Transverse colon (tissue), 4 donors: ENCODE measurements at regions not wholly inside any gene's neighbourhood (a gene's known extent, or its start where the extent isn't known, plus 50 kb on each side); places are given as distances from the start of the nearest gene placed in this dataset.

ENCODE experiments used
- DNase-seq: peaks from one replicate; pipeline ENCODE4 v3.0.0-alpha.2; 2019
- H3K27ac ChIP-seq, 4 donors: fragments of 200-600 bp; sonication (generic); 2 replicates each; pipeline ENCODE4 v1.5.1; 2016 to 2018; ENCODE audit warnings: inconsistent platforms in 4 of 4
- H3K27me3 ChIP-seq: fragments of 200-600 bp; sonication (generic); 2 replicates; pipeline ENCODE4 v1.5.1; 2017; ENCODE audit warnings: inconsistent platforms
- H3K36me3 ChIP-seq, 4 donors: fragments of 200-600 bp; sonication (generic); 2 replicates each; pipeline ENCODE4 v1.5.1; 2017 to 2019; ENCODE audit warnings: inconsistent platforms in 4 of 4
- H3K4me1 ChIP-seq, 4 donors: fragments of 200-600 bp; sonication (generic); 2 replicates each; pipeline ENCODE4 v1.5.1; 2017 to 2020; ENCODE audit warnings: inconsistent platforms in 4 of 4
- H3K4me3 ChIP-seq, 4 donors: fragments of 200-600 bp; sonication (generic); 1 replicate in 1 of 4; 2 replicates in 3 of 4; pipeline versions ENCODE4 v1.5.1 to v1.6.1; 2017 to 2019; ENCODE audit warnings: inconsistent platforms in 4 of 4
- H3K9me3 ChIP-seq, 2 donors: fragments of 200-600 bp; sonication (generic); 2 replicates each; pipeline ENCODE4 v1.5.1; 2017 to 2019; ENCODE audit warnings: inconsistent platforms in 2 of 2
- EP300 ChIP-seq: sonication (generic); formaldehyde crosslinking; IDR thresholded peaks from one replicate; pipeline ENCODE4 v1.6.1; 2017; ENCODE audit warnings: antibody characterized with exemption, low read depth
- POLR2A ChIP-seq: fragments of 450-650 bp; IDR thresholded peaks from one replicate; pipeline ENCODE4 v1.6.1; 2016; ENCODE audit warnings: antibody characterized with exemption, mild to moderate bottlenecking, moderate library complexity
- POLR2AphosphoS5 ChIP-seq, 3 donors: sonication (generic); formaldehyde crosslinking; IDR thresholded peaks; one replicate each; pipeline ENCODE4 v1.6.1; 2016; ENCODE audit warnings: antibody characterized with exemption in 3 of 3
- WGBS, 2 donors: methylation state at CpG; one replicate each; pipeline ENCODE4 v1.1.5; 2018; ENCODE audit warnings: low coverage in 1 of 2; 5-methylcytosine and 5-hydroxymethylcytosine counted together
- in situ Hi-C, 4 donors: fragments of 200-750 bp; cut with MboI; loops; one replicate each; pipeline versions ENCODE4 v1.15.0 to v1.15.1; 2017; ENCODE audit warnings: low sequenced_read_pairs in 3 of 4, low pct_ligation_motif_present in 1 of 4, low pct_unique_long_range_greater_than_20kb in 1 of 4
- intact Hi-C: fragments of 100-400 bp; cut with DNase I; formaldehyde crosslinking; loops from one replicate; pipeline ENCODE4 v1.15.1; 2023; ENCODE audit warnings: low total_unique reads
- TF ChIP-seq, protein P1 (sequence below), 5 experiments: fragments of 200-600 bp in 3 of 5; fragments of 450-650 bp in 2 of 5; sonication (generic) in 3 of 5; IDR thresholded peaks; 1 replicate in 2 of 5; 2 replicates in 3 of 5; pipeline ENCODE4 v1.5.1; 2016 to 2017; ENCODE audit warnings: antibody characterized with exemption in 5 of 5, inconsistent platforms in 3 of 5, mild to moderate bottlenecking in 2 of 5, moderate library complexity in 1 of 5

DNA sequence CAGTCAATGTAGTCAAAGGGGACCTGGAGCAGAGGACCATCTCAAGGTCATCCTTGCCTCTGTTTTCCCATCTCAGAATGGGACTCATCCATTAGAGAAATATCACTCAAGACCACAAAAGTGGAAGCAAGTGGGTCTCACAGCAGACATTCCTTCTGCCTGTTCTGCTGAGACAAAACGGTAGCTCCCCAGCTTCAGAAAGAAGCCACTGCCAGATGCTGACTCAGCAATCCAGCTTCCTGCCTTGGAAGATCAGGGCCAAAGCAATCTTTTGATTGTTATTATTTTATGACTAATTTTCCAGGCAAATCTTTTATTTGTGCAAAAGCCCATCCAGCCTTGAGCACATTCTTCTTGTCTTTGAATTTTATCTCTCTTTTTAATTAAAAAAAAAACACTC, 86.8 kb downstream of the CCT6B start:
- TF ChIP-seq EP300 (no peak), POLR2AphosphoS5 (IDR thresholded peaks at IDR 0.05) (no peak), POLR2A (no peak)
- TF ChIP-seq, protein P1, sequence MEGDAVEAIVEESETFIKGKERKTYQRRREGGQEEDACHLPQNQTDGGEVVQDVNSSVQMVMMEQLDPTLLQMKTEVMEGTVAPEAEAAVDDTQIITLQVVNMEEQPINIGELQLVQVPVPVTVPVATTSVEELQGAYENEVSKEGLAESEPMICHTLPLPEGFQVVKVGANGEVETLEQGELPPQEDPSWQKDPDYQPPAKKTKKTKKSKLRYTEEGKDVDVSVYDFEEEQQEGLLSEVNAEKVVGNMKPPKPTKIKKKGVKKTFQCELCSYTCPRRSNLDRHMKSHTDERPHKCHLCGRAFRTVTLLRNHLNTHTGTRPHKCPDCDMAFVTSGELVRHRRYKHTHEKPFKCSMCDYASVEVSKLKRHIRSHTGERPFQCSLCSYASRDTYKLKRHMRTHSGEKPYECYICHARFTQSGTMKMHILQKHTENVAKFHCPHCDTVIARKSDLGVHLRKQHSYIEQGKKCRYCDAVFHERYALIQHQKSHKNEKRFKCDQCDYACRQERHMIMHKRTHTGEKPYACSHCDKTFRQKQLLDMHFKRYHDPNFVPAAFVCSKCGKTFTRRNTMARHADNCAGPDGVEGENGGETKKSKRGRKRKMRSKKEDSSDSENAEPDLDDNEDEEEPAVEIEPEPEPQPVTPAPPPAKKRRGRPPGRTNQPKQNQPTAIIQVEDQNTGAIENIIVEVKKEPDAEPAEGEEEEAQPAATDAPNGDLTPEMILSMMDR (IDR thresholded peaks at IDR 0.05), result no peak
- no peaks in the 10 kb centered on the region for H3K9me3 ChIP-seq
- no peaks in the 10 kb centered on the region for H3K36me3 ChIP-seq
- no peak for DNase-seq
- H3K4me1 ChIP-seq, result no peaks in the 10 kb centered on the region
- WGBS, 2 donors, result 0 to 14% methylated on average over 1 of the region's 1 CpG
- intact Hi-C loops (no loop called here), in situ Hi-C loops (loop anchor here in 1 of 4 donors (25.0 kb wide), 1 partner anchor 112 kb away; no protein-coding TSS in a partner anchor)
- no peak overlapping the region for H3K4me3 ChIP-seq
- no peaks in the 10 kb centered on the region for H3K27me3 ChIP-seq
- no peak overlapping the region for H3K27ac ChIP-seq

DNA sequence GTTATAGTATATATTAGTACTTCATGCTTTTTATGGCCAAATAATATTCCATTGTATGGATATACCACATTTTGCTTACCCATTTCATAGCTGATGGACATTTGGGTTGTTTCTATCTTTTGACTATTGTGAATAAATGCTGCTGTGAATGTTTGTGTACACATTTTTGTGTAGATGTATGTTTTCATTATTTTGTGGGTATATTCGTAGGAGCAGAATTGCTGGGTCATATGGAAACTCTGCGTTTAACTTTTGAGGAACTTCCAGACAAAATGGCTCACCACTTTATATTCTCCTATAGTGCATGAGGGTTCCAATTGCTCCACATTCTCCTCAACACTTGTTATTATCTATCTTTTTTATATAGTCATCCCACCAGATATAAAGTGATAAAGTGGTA, 88.6 kb downstream of the CCT6B start:
- Histone ChIP-seq H3K4me3 (no peak overlapping the region), H3K36me3 (no peaks in the 10 kb centered on the region), H3K9me3 (no peaks in the 10 kb centered on the region), H3K27me3 (no peaks in the 10 kb centered on the region), H3K27ac (no peak overlapping the region), H3K4me1 (no peaks in the 10 kb centered on the region)
- no peak for DNase-seq
- no peak for TF ChIP-seq POLR2A
- no peak for TF ChIP-seq EP300
- TF ChIP-seq POLR2AphosphoS5 (IDR thresholded peaks at IDR 0.05), result no peak
- TF ChIP-seq, protein P1 (IDR thresholded peaks at IDR 0.05), result no peak
- WGBS, 2 donors, result 81 to 95% methylated on average over 2 of the region's 2 CpGs
- in situ Hi-C loops (loop anchor here in 1 of 4 donors (25.0 kb wide), 1 partner anchor 110 kb away; no protein-coding TSS in a partner anchor), intact Hi-C loops (no loop called here)

DNA sequence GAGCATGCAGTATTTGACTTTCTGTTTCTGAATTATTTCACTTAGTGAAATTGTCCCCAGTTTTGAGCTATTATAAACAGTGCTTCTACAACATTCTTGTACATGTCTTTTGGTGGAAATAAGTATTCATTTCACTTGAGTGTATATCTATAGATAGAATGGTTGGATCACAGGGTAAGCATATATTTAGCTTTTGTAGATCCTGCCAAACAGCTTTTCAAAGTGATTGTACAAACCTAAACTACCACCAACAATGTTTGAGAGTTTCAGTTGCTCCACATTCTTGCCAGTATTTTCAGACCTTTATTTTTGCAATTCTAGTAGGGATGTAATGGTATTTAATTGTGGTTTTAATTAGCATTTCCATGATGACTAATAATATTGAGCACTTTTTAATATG, 91.6 kb downstream of the CCT6B start:
- TF ChIP-seq POLR2AphosphoS5 (IDR thresholded peaks at IDR 0.05) (no peak), EP300 (no peak), POLR2A (no peak)
- TF ChIP-seq, protein P1 (IDR thresholded peaks at IDR 0.05), result no peak
- Histone ChIP-seq H3K27me3 (no peaks in the 10 kb centered on the region), H3K4me1 (no peaks in the 10 kb centered on the region), H3K27ac (no peak overlapping the region), H3K4me3 (no peak overlapping the region), H3K9me3 (no peaks in the 10 kb centered on the region), H3K36me3 (no peaks in the 10 kb centered on the region)
- DNase-seq, result no peak
- intact Hi-C loops, result no loop called here
- in situ Hi-C loops, result loop anchor here in 1 of 4 donors (25.0 kb wide), 1 partner anchor 107 kb away; no protein-coding TSS in a partner anchor

DNA sequence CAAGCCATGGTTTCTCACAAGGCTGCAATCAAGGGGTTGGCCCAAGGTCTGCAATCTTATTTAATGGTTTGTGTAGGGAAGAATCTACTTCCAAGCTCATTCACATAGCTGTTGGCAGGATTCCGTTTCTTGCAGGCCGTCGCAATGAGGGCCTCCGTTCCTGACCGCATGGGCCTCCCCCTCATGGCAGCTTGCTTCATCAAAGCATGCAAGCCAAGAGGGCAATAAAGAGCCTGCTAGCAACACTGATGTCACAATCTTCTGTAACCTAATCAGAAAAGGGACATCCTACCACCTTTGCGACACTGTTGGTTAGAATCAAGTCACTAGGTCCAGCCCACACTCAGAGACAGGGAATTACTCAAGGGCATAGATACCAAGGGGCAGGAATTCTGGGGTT, 95.5 kb downstream of the CCT6B start:
- WGBS, 2 donors, result 77 to 80% methylated on average over 2 to 6 of the region's 6 CpGs
- in situ Hi-C loops, result loop anchor here in 1 of 4 donors (25.0 kb wide), 1 partner anchor 103 kb away; no protein-coding TSS in a partner anchor

More for the DNA sequence above, 95.5 kb downstream of the CCT6B start:
- intact Hi-C loops, result no loop called here
- H3K4me3 ChIP-seq, result no peak overlapping the region
- no peak overlapping the region for H3K27ac ChIP-seq
- no peak for DNase-seq
- H3K27me3 ChIP-seq, result no peaks in the 10 kb centered on the region
- no peaks in the 10 kb centered on the region for H3K36me3 ChIP-seq
- no peaks in the 10 kb centered on the region for H3K4me1 ChIP-seq
- H3K9me3 ChIP-seq, result no peaks in the 10 kb centered on the region
- no peak for TF ChIP-seq EP300
- TF ChIP-seq POLR2A, result no peak
- TF ChIP-seq, protein P1 (IDR thresholded peaks at IDR 0.05), result no peak
- TF ChIP-seq POLR2AphosphoS5 (IDR thresholded peaks at IDR 0.05), result no peak
